Epidermal melanocyte (primary cell): ENCODE measurements at regions not wholly inside any gene's neighbourhood (a gene's known extent, or its start where the extent isn't known, plus 50 kb on each side); places are given as distances from the start of the nearest gene placed in this dataset.
"Not testable (repeated sequence)": the region's sequence is repeated elsewhere in the genome, so short reads cannot be mapped to it uniquely, and the experiment has no call there.

Experiments
- DNase-seq: peaks from one replicate; pipeline ENCODE4 v3.0.0; 2011; ENCODE audit warnings: low spot score; ENCODE audit not compliant: insufficient read length

- no peak for DNase-seq
Measured at GRCh38 chr9:81363916-81364480, 325.3 kb downstream of the TLE1 start.

- DNase-seq, result no peak
Measured at GRCh38 chr9:81361296-81361695, 328.1 kb downstream of the TLE1 start.

- no peak for DNase-seq
Measured at GRCh38 chr9:81351166-81351565, 338.2 kb downstream of the TLE1 start.

GRCh38 chr9:81344366-81344765, 345.0 kb downstream of the TLE1 start:
- DNase-seq, result no peak

GRCh38 chr9:81335879-81336421, 353.4 kb downstream of the TLE1 start:
- DNase-seq, result no peak

GRCh38 chr9:81321551-81321950, 367.8 kb downstream of the TLE1 start:
- DNase-seq, result no peak

- DNase-seq, result no peak
Measured at GRCh38 chr9:81320909-81321482, 368.4 kb downstream of the TLE1 start.

- DNase-seq, result no peak
Measured at GRCh38 chr9:81318571-81318970, 370.8 kb downstream of the TLE1 start.

- no peak for DNase-seq
Measured at GRCh38 chr9:81317939-81318338, 371.4 kb downstream of the TLE1 start.

- DNase-seq, result no peak
Measured at GRCh38 chr9:81317223-81317622, 372.1 kb downstream of the TLE1 start.

- no peak for DNase-seq
Measured at GRCh38 chr9:81314490-81314889, 374.9 kb downstream of the TLE1 start.

- no peak for DNase-seq
Measured at GRCh38 chr9:81313877-81314276, 375.5 kb downstream of the TLE1 start.

- DNase-seq, result no peak
Measured at GRCh38 chr9:81312346-81312745, 377.0 kb downstream of the TLE1 start.

- DNase-seq, result no peak
Measured at GRCh38 chr9:81308404-81308803, 380.9 kb downstream of the TLE1 start.

- not testable (repeated sequence) for DNase-seq
Measured at GRCh38 chr9:81307791-81308190, 381.6 kb downstream of the TLE1 start.

GRCh38 chr9:81305561-81306182, 383.7 kb downstream of the TLE1 start:
- DNase-seq, result no peak

- no peak for DNase-seq
Measured at GRCh38 chr9:81303658-81304057, 385.7 kb downstream of the TLE1 start.

- DNase-seq, result peak; percentile 35
Measured at GRCh38 chr9:81293651-81294050, 395.7 kb downstream of the TLE1 start.

GRCh38 chr9:81292056-81292805, 397.1 kb downstream of the TLE1 start:
- no peak for DNase-seq

GRCh38 chr9:81289622-81290021, 399.7 kb downstream of the TLE1 start:
- DNase-seq, result no peak

- DNase-seq, result no peak
Measured at GRCh38 chr9:81268048-81268447, 421.3 kb downstream of the TLE1 start.

GRCh38 chr9:81266674-81267073, 422.7 kb downstream of the TLE1 start:
- no peak for DNase-seq
